Astrocyte (in vitro differentiated cells and primary cell): ENCODE measurements at regions not wholly inside any gene's neighbourhood (a gene's known extent, or its start where the extent isn't known, plus 50 kb on each side); places are given as distances from the start of the nearest gene placed in this dataset.

Experiments
- DNase-seq: peaks from one replicate; pipeline ENCODE4 v3.0.0-alpha.2; 2010; ENCODE audit warnings: low read depth
- FAIRE-seq: peaks from 2 replicates; lab custom pipeline; 2011; peaks lifted over from hg19 to GRCh38; lab: Jason Lieb, UNC
- H2AFZ ChIP-seq: 2 replicates; pipeline ENCODE4 v1.6.0; 2012; ENCODE audit warnings: low read depth, low read length, inconsistent platforms
- H3K27ac ChIP-seq: 2 replicates; pipeline ENCODE4 v1.5.1; 2011; ENCODE audit warnings: low read depth, low read length, inconsistent platforms
- H3K27me3 ChIP-seq: 2 replicates; pipeline ENCODE4 v1.6.0; 2011; ENCODE audit warnings: low read length, inconsistent platforms; ENCODE audit not compliant: insufficient read depth
- H3K36me3 ChIP-seq: 2 replicates; pipeline ENCODE4 v1.5.1; 2011; ENCODE audit warnings: low read length, inconsistent platforms; ENCODE audit not compliant: insufficient read depth
- H3K4me1 ChIP-seq: 2 replicates; pipeline ENCODE4 v1.5.1; 2011; ENCODE audit warnings: low read length, inconsistent platforms; ENCODE audit not compliant: insufficient read depth
- H3K4me2 ChIP-seq: 2 replicates; pipeline ENCODE4 v1.6.0; 2012; ENCODE audit warnings: low read length, inconsistent platforms
- H3K4me3 ChIP-seq: 2 replicates; pipeline ENCODE4 v1.5.1; 2011; ENCODE audit warnings: low read depth, mild to moderate bottlenecking, low read length, inconsistent platforms; ENCODE audit not compliant: insufficient read depth
- H3K79me2 ChIP-seq: 2 replicates; pipeline ENCODE4 v1.6.0; 2012; ENCODE audit warnings: mild to moderate bottlenecking, low read length, inconsistent platforms; ENCODE audit not compliant: insufficient read depth
- H3K9ac ChIP-seq: 2 replicates; pipeline ENCODE4 v1.6.0; 2012; ENCODE audit warnings: mild to moderate bottlenecking, low read length, inconsistent platforms
- H3K9me3 ChIP-seq: 2 replicates; pipeline ENCODE4 v1.5.1; 2012; ENCODE audit warnings: low read depth, mild to moderate bottlenecking, low read length, inconsistent platforms; ENCODE audit not compliant: insufficient read depth
- H4K20me1 ChIP-seq: 2 replicates; pipeline ENCODE4 v1.6.0; 2012; ENCODE audit warnings: low read length, inconsistent platforms; ENCODE audit not compliant: insufficient read depth
- H3K27ac Mint-ChIP-seq: one replicate; pipeline ENCODE4 v1.8.0; 2021; ENCODE audit warnings: mild to moderate bottlenecking, mixed read lengths; ENCODE audit not compliant: unreplicated experiment
- H3K27me3 Mint-ChIP-seq: one replicate; pipeline ENCODE4 v1.8.0; 2021; ENCODE audit warnings: low read depth, mixed read lengths; ENCODE audit not compliant: unreplicated experiment
- H3K36me3 Mint-ChIP-seq: one replicate; pipeline ENCODE4 v1.8.0; 2021; ENCODE audit warnings: low read depth, mixed read lengths; ENCODE audit not compliant: unreplicated experiment
- H3K4me1 Mint-ChIP-seq: one replicate; pipeline ENCODE4 v1.8.0; 2021; ENCODE audit warnings: low read depth, mixed read lengths; ENCODE audit not compliant: unreplicated experiment
- H3K4me3 Mint-ChIP-seq: one replicate; pipeline ENCODE4 v1.8.0; 2021; ENCODE audit warnings: mild to moderate bottlenecking, moderate library complexity, mixed read lengths; ENCODE audit not compliant: unreplicated experiment
- H3K9me3 Mint-ChIP-seq: one replicate; pipeline ENCODE4 v1.8.0; 2021; ENCODE audit warnings: mild to moderate bottlenecking, mixed read lengths; ENCODE audit not compliant: unreplicated experiment
- CTCF ChIP-seq: IDR thresholded peaks from 2 replicates; pipeline ENCODE4 v1.5.1; 2011; ENCODE audit warnings: low read depth, mild to moderate bottlenecking, inconsistent platforms, low read length, moderate library complexity; ENCODE audit not compliant: insufficient read depth
- EZH2 ChIP-seq: IDR thresholded peaks from 2 replicates; pipeline ENCODE4 v1.6.1; 2012; ENCODE audit warnings: mild to moderate bottlenecking, low read length, inconsistent platforms; ENCODE audit not compliant: insufficient read depth

- Mint-ChIP-seq H3K36me3 (no peaks in the 10 kb centered on the region), H3K9me3 (no peaks in the 10 kb centered on the region), H3K4me3 (no peak overlapping the region), H3K4me1 (no peaks in the 10 kb centered on the region), H3K27me3 (no peaks in the 10 kb centered on the region), H3K27ac (no peak overlapping the region)
- no peak overlapping the region for H3K4me2 ChIP-seq
- H3K9ac ChIP-seq = no peak overlapping the region
- H3K27ac ChIP-seq = no peak overlapping the region
- no peak overlapping the region for H3K4me3 ChIP-seq
- TF ChIP-seq EZH2 = no peak
- TF ChIP-seq CTCF = no peak
- no peaks in the 10 kb centered on the region for H3K79me2 ChIP-seq
- FAIRE-seq (no peak), DNase-seq (no peak)
- H3K27me3 ChIP-seq = no peaks in the 10 kb centered on the region
- H3K4me1 ChIP-seq = no peaks in the 10 kb centered on the region
- peaks cover 3% of the 10 kb centered on the region for H3K9me3 ChIP-seq
- H4K20me1 ChIP-seq = no peaks in the 10 kb centered on the region
- H2AFZ ChIP-seq = no peak overlapping the region
- no peaks in the 10 kb centered on the region for H3K36me3 ChIP-seq
Measured at GRCh38 chr20:55342822-55343221, 662.5 kb downstream of the CBLN4 start.

- Mint-ChIP-seq H3K9me3 (peaks cover 4% of the 10 kb centered on the region), H3K36me3 (no peaks in the 10 kb centered on the region), H3K4me3 (no peak overlapping the region), H3K27me3 (no peaks in the 10 kb centered on the region), H3K27ac (no peak overlapping the region), H3K4me1 (no peaks in the 10 kb centered on the region)
- H3K9ac ChIP-seq = no peak overlapping the region
- no peaks in the 10 kb centered on the region for H3K79me2 ChIP-seq
- H3K36me3 ChIP-seq = no peaks in the 10 kb centered on the region
- H4K20me1 ChIP-seq = no peaks in the 10 kb centered on the region
- no peak for TF ChIP-seq EZH2
- no peak for TF ChIP-seq CTCF
- H3K27me3 ChIP-seq = no peaks in the 10 kb centered on the region
- H3K27ac ChIP-seq = no peak overlapping the region
- DNase-seq = no peak
- no peak for FAIRE-seq
- H3K4me1 ChIP-seq = no peaks in the 10 kb centered on the region
- no peak overlapping the region for H3K4me3 ChIP-seq
- H3K9me3 ChIP-seq = peaks cover 2% of the 10 kb centered on the region
- H2AFZ ChIP-seq = no peak overlapping the region
- H3K4me2 ChIP-seq = no peak overlapping the region
Measured at GRCh38 chr20:55333798-55334197, 671.5 kb downstream of the CBLN4 start.

- no peak overlapping the region for H3K27ac ChIP-seq
- H3K4me3 ChIP-seq = no peak overlapping the region
- FAIRE-seq = no peak
- H3K4me1 ChIP-seq = no peaks in the 10 kb centered on the region
- H3K27me3 ChIP-seq = no peaks in the 10 kb centered on the region
- Mint-ChIP-seq H3K27ac (no peak overlapping the region), H3K27me3 (no peaks in the 10 kb centered on the region), H3K36me3 (no peaks in the 10 kb centered on the region), H3K4me1 (no peaks in the 10 kb centered on the region), H3K9me3 (peaks cover 4% of the 10 kb centered on the region), H3K4me3 (no peak overlapping the region)
- H3K36me3 ChIP-seq = no peaks in the 10 kb centered on the region
- H3K79me2 ChIP-seq = no peaks in the 10 kb centered on the region
- peaks cover 2% of the 10 kb centered on the region for H3K9me3 ChIP-seq
- H2AFZ ChIP-seq = no peak overlapping the region
- DNase-seq = no peak
- no peaks in the 10 kb centered on the region for H4K20me1 ChIP-seq
- no peak for TF ChIP-seq CTCF
- H3K9ac ChIP-seq = no peak overlapping the region
- H3K4me2 ChIP-seq = no peak overlapping the region
Measured at GRCh38 chr20:55329108-55329507, 676.2 kb downstream of the CBLN4 start.
